Sciatic nerve (tissue), 2 donors: ENCODE measurements at regions not wholly inside any gene's neighbourhood (a gene's known extent, or its start where the extent isn't known, plus 50 kb on each side); places are given as distances from the start of the nearest gene placed in this dataset.
"Not testable (repeated sequence)": the region's sequence is repeated elsewhere in the genome, so short reads cannot be mapped to it uniquely, and the experiment has no call there.

Experiments
- ATAC-seq: fragments of 200-7000 bp; cut with Tn5 transposase; one replicate; pipeline ENCODE4 v1.9.1; 2020; ENCODE audit warnings: mild to moderate bottlenecking, moderate library complexity
- DNase-seq: peaks from one replicate; pipeline ENCODE4 v3.0.0-alpha.2; 2020; ENCODE audit warnings: low spot score
- intact Hi-C: fragments of 100-400 bp; cut with DNase I; formaldehyde crosslinking; loops from one replicate; pipeline ENCODE4 v1.14.2; 2022
- donor health status: DM: no; HTN: no; CAD: no.
- donor health status: DM: no; HTN: no; CAD: no.

- ATAC-seq: peak; percentile 91
- intact Hi-C loops: no loop called here
Observed at GRCh38 chr3:157868196-157868595, 238.0 kb downstream of the SHOX2 start.

GRCh38 chr3:157865352-157866000 lies 240.7 kb downstream of the SHOX2 start:
- no peak for ATAC-seq
- DNase-seq: no peak
- intact Hi-C loops: no loop called here

More at GRCh38 chr3:157868196-157868595, 238.0 kb downstream of the SHOX2 start:
- no peak for DNase-seq

GRCh38 chr3:157861076-157861765 lies 245.0 kb downstream of the SHOX2 start:
- no peak for ATAC-seq
- intact Hi-C loops: no loop called here
- DNase-seq: no peak

DNA sequence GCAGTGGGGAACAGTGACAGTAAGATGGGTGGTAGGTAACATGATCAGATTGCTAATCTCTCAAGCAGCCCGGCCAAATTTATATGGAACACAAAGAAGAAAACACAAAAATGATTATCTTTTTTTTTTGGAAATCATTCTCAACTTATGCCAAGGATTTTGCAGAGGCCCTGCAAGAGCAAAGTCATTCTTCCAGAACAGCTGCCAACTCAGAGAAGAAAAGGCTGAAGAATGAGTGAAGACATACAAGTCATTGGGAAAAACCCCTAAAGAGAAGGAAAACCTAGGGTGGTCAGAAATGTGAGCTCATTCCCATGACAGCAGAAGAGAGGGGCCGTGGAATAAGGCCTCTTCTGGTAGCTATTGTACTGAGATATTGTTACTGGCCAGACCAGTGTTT lies 246.7 kb downstream of the SHOX2 start:
- intact Hi-C loops: no loop called here
- DNase-seq: no peak
- peak; percentile 16 for ATAC-seq

DNA sequence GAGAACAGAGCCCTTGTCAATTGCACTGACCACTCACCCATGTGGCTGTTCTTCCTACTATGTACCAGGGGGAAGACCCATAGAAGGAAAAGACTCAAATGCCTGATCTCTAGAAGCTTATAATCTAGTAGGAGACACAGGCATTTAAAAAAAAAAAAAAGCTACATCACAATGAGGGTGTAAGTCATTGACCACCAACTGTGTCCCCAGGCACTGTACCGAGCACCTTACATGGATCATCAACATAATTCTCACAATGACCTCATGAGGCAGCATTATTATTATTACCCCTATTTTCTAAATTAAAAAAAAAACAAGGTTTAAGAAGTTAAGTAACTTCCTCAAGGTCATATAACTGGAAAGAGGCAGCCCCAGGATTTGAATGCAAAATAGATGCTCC lies 247.4 kb downstream of the SHOX2 start:
- ATAC-seq (no peak), DNase-seq (no peak)
- intact Hi-C loops: no loop called here

DNA sequence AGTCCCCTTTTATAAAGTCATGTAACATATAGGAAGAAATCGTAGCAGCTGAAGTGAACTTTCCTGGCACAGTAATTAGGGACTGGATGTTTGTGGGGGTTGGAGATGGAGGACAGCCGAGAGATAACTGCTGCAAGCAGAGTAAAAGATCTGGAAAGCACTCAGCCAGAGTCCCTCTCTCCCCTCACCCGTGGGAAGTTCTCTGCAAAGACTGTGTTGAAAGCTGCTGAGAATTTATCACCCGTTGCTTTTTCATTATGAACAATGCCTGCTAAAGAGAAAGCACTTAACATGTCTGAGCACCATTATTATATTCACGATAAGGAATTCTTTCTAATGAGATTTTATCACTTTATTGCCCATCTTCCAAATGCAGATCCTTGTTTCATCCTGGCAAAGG lies 248.8 kb downstream of the SHOX2 start:
- intact Hi-C loops: no loop called here
- DNase-seq: no peak
- no peak for ATAC-seq

GRCh38 chr3:157856078-157856939 lies 249.9 kb downstream of the SHOX2 start:
- DNase-seq (no peak), ATAC-seq (no peak)
- intact Hi-C loops: no loop called here

DNA sequence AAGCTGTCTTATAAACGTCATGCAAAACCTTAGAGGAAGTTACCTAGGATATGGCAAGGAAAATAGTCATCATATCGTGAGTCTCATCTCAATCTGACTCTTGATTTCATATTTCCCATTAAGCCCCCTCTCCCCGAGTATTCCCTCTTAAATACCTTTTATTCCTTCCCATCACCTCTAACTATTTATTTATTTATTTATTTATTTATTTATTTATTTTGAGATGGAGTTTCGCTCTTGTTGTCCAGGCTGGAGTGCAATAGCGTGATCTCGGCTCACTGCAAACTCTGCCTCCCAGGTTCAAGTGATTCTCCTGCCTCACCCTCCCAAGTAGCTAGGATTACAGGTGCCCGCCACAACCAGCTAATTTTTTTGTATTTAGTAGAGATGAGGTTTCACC lies 260.4 kb downstream of the SHOX2 start:
- intact Hi-C loops, ATAC-seq, DNase-seq: not testable (repeated sequence)

- ATAC-seq: peak; percentile 41
- intact Hi-C loops: no loop called here
- DNase-seq: no peak
Observed at GRCh38 chr3:157844800-157845565, 261.2 kb downstream of the SHOX2 start.

DNA sequence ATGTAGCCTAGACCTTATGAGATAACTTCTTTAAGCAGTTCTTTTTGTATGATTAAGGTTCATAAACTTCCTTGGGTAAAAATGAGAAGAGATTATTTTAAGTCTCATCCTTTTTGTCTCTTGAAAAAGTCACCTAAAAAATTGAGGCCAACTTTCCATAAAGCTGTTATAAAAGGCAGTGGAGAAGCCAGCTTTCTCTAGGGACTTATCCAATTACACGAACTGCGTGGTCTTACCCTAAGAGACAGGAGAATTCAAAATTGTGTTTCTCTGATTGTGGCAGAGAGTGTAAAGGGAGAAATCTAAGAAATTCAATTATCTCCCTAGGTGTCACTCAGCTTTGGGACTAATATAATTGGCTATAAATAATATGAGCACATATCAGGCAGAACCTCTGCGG lies 262.0 kb downstream of the SHOX2 start:
- DNase-seq (no peak), ATAC-seq (no peak)
- intact Hi-C loops: no loop called here

DNA sequence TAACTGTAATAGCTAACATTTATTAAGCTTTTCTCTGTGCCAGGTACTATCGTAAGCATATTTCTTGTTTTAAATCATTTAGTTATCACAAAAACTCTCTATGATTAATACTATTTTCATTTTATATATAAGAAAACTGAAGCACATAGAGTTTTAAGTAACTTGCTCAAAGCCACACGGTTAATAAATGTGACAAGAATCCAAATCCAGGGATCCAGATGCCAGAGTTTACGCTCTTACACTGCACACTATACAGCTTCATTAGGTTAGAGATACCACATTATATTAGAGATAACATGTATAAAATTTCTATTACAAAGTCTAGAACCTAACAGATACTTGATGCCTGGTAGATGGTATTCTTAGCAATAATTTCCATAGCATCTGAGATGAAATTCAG lies 265.2 kb downstream of the SHOX2 start:
- intact Hi-C loops: no loop called here
- no peak for ATAC-seq

GRCh38 chr3:157840564-157840963 lies 265.7 kb downstream of the SHOX2 start:
- DNase-seq (no peak), ATAC-seq (no peak)
- intact Hi-C loops: no loop called here

More for the DNA sequence above, 265.2 kb downstream of the SHOX2 start:
- DNase-seq: no peak

- DNase-seq (no peak), ATAC-seq (peak; percentile 92)
- intact Hi-C loops: no loop called here
Observed at GRCh38 chr3:157838457-157838856, 267.8 kb downstream of the SHOX2 start.

- intact Hi-C loops: no loop called here
- no peak for DNase-seq
- no peak for ATAC-seq
Observed at GRCh38 chr3:157837336-157837735, 268.9 kb downstream of the SHOX2 start.

GRCh38 chr3:157836022-157836421 lies 270.2 kb downstream of the SHOX2 start:
- ATAC-seq (no peak), DNase-seq (no peak)
- intact Hi-C loops: no loop called here

GRCh38 chr3:157832588-157832987 lies 273.6 kb downstream of the SHOX2 start:
- intact Hi-C loops: no loop called here
- no peak for ATAC-seq
- no peak for DNase-seq

DNA sequence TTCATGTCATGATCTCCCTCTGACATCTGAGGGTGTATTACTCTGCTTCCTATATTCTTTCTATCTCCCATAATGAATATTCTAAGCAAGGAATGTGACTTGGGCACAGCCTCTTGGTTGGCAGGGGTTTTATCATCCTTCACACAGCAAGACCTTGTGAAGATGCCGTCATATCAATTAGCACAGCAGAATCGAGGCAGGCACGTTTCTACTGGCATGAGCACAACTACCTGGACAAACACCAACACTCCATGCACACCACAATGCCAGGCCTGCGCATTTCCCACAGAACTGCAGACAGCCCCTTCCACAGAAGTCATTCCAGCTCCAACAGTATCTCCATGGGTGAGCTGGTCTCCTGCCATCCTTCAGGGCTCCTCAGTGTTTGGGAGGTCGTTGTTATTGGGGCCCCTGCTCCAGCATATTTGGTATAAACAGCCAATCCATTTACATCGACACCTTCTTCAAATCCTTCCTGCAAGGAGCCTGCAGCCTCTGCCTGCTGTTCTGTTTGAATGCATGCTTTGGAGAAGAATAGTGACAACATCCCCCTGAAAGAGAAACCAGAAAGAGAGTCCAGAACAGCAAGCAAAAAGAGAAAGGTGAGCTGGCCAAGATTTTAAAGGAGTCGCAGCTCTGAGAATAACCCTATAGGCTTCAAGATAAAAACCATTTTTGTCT lies 275.5 kb downstream of the SHOX2 start:
- intact Hi-C loops: no loop called here
- DNase-seq (no peak), ATAC-seq (no peak)

GRCh38 chr3:157829786-157830185 lies 276.4 kb downstream of the SHOX2 start:
- DNase-seq (no peak), ATAC-seq (no peak)
- intact Hi-C loops: no loop called here

DNA sequence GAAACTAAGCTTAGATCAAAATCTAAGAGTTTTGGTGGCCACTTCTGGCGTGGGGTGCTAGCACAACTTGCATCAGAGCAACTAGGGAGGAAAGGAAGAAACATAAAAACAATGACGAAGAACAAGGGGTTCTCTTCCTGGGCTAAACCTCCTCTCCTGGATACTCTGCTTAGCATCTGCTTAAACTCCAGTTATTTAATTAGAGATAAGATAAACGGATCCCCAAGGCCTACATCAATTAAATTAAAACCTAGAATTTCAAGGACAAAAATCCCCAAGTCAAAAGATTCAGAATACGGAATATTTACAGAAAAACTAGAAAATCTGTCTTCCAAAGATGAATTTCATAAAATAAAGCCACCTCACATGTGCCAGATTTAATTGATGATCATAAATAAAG lies 281.9 kb downstream of the SHOX2 start:
- ATAC-seq (no peak), DNase-seq (no peak)
- intact Hi-C loops: no loop called here
